ENCODE measurements at regions not wholly inside any gene's neighbourhood (a gene's known extent, or its start where the extent isn't known, plus 50 kb on each side); places are given as distances from the start of the nearest gene placed in this dataset.

- Histone ChIP-seq H3K27me3 (no peaks in the 10 kb centered on the region), H3K9me3 (no peaks in the 10 kb centered on the region), H3K4me3 (no peak overlapping the region), H3K4me1 (peaks cover 6% of the 10 kb centered on the region), H3K27ac (no peak overlapping the region), H3K36me3 (ENCODE audit: low read depth, missing control alignments) (no peaks in the 10 kb centered on the region)
- 58 to 63% methylated on average over 3 of the region's 3 CpGs for WGBS, 2 donors
- DNase-seq, result no peak
- intact Hi-C loops (cut with DNase I; ENCODE audit: low total_unique reads), result no loop called here
- no peak for TF ChIP-seq POLR2A (IDR thresholded peaks at IDR 0.05)
- TF ChIP-seq, protein P1, sequence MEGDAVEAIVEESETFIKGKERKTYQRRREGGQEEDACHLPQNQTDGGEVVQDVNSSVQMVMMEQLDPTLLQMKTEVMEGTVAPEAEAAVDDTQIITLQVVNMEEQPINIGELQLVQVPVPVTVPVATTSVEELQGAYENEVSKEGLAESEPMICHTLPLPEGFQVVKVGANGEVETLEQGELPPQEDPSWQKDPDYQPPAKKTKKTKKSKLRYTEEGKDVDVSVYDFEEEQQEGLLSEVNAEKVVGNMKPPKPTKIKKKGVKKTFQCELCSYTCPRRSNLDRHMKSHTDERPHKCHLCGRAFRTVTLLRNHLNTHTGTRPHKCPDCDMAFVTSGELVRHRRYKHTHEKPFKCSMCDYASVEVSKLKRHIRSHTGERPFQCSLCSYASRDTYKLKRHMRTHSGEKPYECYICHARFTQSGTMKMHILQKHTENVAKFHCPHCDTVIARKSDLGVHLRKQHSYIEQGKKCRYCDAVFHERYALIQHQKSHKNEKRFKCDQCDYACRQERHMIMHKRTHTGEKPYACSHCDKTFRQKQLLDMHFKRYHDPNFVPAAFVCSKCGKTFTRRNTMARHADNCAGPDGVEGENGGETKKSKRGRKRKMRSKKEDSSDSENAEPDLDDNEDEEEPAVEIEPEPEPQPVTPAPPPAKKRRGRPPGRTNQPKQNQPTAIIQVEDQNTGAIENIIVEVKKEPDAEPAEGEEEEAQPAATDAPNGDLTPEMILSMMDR (IDR thresholded peaks at IDR 0.05), result no peak
Measured at GRCh38 chr1:55959136-55959548, 620.2 kb downstream of the PLPP3 start.

DNA sequence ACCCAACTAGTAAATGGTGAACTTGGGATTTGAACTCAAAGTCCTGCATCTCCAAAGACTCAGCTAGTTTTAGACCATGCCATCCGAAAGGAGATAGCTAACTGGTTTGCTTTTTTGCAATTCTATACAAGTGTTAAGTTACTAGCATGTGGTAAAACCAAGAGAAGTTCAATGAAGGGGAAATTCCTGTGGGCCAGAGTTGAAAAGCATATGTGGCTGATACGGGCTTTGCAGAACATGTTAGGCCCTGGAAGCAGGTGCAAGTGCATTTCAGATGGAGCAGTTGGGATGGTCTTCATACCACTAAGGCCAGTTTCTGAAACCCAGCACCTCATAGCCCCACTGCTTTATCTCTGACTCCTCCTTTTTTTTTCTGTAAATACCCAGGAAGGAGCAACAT is 620.9 kb downstream of the PLPP3 start:
- intact Hi-C loops (cut with DNase I; ENCODE audit: low total_unique reads), result no loop called here
- TF ChIP-seq POLR2A (IDR thresholded peaks at IDR 0.05), result no peak
- DNase-seq, result no peak
- H3K4me3 ChIP-seq, result no peak overlapping the region
- H3K36me3 ChIP-seq (ENCODE audit: low read depth, missing control alignments), result no peaks in the 10 kb centered on the region
- peaks cover 6% of the 10 kb centered on the region for H3K4me1 ChIP-seq
- WGBS, 2 donors, result 85 to 96% methylated on average over 2 of the region's 2 CpGs
- H3K27ac ChIP-seq, result no peak overlapping the region
- no peaks in the 10 kb centered on the region for H3K27me3 ChIP-seq
- H3K9me3 ChIP-seq, result no peaks in the 10 kb centered on the region

DNA sequence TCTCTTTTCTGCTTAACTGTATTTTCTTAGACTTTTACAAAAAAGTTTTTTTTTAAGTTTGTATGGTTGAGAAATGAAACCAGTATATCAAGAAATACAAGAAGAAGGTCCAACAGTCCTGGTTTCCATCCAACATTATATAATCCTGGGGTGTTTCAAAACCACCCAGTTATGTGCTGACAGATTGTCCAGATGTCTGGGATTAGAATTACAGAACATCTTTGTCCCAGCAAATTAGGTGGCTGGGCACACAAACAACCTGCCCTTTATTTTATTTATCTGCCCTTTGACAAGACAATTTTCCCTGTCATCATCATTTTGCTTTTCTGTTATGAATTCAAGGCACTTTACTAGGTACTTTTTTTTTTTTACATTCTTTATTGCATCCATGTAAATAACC is 622.1 kb downstream of the PLPP3 start:
- peaks cover 6% of the 10 kb centered on the region for H3K4me1 ChIP-seq
- H3K36me3 ChIP-seq (ENCODE audit: low read depth, missing control alignments), result no peaks in the 10 kb centered on the region
- intact Hi-C loops (cut with DNase I; ENCODE audit: low total_unique reads), result no loop called here
- DNase-seq, result no peak
- no peaks in the 10 kb centered on the region for H3K9me3 ChIP-seq
- no peak for TF ChIP-seq POLR2A (IDR thresholded peaks at IDR 0.05)
- TF ChIP-seq, protein P1 (IDR thresholded peaks at IDR 0.05), result no peak
- no peak overlapping the region for H3K27ac ChIP-seq
- H3K27me3 ChIP-seq, result no peaks in the 10 kb centered on the region
- no peak overlapping the region for H3K4me3 ChIP-seq

GRCh38 chr1:55955016-55955621 is 624.2 kb downstream of the PLPP3 start:
- H3K9me3 ChIP-seq, result no peaks in the 10 kb centered on the region
- intact Hi-C loops (cut with DNase I; ENCODE audit: low total_unique reads), result no loop called here
- DNase-seq, result no peak
- WGBS, 2 donors, result 92 to 94% methylated on average over 12 of the region's 12 CpGs
- H3K4me3 ChIP-seq, result no peak overlapping the region
- no peaks in the 10 kb centered on the region for H3K27me3 ChIP-seq
- TF ChIP-seq POLR2A (IDR thresholded peaks at IDR 0.05), result no peak
- TF ChIP-seq, protein P1 (IDR thresholded peaks at IDR 0.05), result no peak
- no peaks in the 10 kb centered on the region for H3K36me3 ChIP-seq (ENCODE audit: low read depth, missing control alignments)
- H3K4me1 ChIP-seq, result no peaks in the 10 kb centered on the region
- no peak overlapping the region for H3K27ac ChIP-seq

- no peaks in the 10 kb centered on the region for H3K9me3 ChIP-seq
- TF ChIP-seq, protein P1 (IDR thresholded peaks at IDR 0.05), result no peak
- TF ChIP-seq POLR2A (IDR thresholded peaks at IDR 0.05), result no peak
- H3K4me1 ChIP-seq, result no peaks in the 10 kb centered on the region
- intact Hi-C loops (cut with DNase I; ENCODE audit: low total_unique reads), result no loop called here
- H3K27me3 ChIP-seq, result no peaks in the 10 kb centered on the region
- no peak overlapping the region for H3K27ac ChIP-seq
- 77% methylated on average over 3 of the region's 3 CpGs for WGBS, 2 donors
- no peak overlapping the region for H3K4me3 ChIP-seq
- no peak for DNase-seq
- H3K36me3 ChIP-seq (ENCODE audit: low read depth, missing control alignments), result no peaks in the 10 kb centered on the region
Measured at GRCh38 chr1:55951291-55951690, 628.1 kb downstream of the PLPP3 start.

All from testis (tissue), 2 donors.